ENCODE measurements at regions not wholly inside any gene's neighbourhood (a gene's known extent, or its start where the extent isn't known, plus 50 kb on each side); places are given as distances from the start of the nearest gene placed in this dataset.

- no peak for DNase-seq
Observed at GRCh38 chr21:16978309-16978895, 534.4 kb upstream of the CXADR start.

DNA sequence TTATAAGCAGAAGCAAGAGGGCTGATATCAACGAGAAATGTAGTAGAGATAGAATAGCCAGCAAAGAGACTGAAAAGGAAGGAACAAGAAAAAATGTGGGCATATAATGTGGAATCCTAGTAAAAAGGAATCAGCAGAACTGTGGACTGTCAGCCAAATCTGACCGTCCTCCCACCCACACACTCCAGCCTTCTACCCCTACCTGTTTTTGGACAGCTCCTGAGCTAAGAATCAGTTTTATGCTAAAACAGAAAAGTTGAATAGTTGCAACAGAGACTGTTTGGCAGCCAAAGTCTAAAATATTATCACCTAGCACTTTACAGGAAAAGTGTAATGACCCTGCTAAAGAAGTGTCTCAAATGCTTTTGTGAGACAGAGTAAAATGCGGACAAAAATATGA, 533.3 kb upstream of the CXADR start:
- no peak for DNase-seq

- DNase-seq = no peak
Observed at GRCh38 chr21:16983420-16983819, 529.4 kb upstream of the CXADR start.

DNA sequence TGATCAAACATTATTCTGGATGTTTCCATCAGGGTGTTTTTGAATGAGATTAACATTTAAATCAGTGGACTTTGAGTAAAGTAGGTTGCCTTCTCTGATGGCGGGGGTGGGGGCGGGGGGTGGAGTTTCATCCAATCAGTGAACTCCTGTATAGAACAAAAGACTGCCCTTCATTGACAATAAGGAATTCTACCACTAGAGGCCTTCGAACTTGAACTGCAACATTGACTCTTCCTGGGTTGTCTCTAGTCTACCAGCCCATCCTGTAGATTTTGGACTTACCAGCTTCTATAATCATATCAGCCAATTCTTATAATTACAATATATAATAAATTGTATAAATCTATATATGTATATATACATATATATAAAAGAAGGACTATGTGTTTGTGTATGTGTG, 520.4 kb upstream of the CXADR start:
- DNase-seq = no peak

- DNase-seq = no peak
Observed at GRCh38 chr21:16993416-16994038, 519.3 kb upstream of the CXADR start.

- no peak for DNase-seq
Observed at GRCh38 chr21:17002594-17003257, 510.1 kb upstream of the CXADR start.

- DNase-seq = no peak
Observed at GRCh38 chr21:17003258-17003615, 509.6 kb upstream of the CXADR start.

DNA sequence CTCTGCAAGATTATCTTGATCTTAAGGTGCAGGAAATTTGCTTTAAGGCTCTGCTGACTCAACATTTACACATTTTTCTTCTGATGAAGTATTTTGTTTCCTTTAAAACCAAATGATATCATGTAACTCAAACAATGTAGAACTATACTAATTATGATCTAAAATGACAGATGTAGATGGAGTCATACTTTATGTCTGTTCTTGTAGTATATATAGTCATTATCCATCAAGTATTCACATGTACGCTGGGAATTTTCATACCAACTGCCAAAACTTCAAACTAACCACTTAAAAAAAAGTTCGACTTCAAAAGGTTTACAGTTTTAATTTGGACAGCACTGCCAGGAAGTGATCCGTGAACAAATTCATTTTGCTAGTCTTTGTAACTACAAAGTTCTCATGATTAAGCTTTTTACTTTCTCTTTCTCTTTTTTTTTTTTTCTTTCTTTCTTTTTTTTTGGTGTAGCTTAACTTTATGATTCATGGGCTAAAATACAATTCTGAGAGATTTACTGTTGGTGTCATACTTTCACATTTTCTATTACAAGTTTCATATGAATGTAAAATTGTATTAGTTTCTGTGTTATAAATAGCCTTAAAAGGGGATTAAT, 509.0 kb upstream of the CXADR start:
- DNase-seq = no peak

DNA sequence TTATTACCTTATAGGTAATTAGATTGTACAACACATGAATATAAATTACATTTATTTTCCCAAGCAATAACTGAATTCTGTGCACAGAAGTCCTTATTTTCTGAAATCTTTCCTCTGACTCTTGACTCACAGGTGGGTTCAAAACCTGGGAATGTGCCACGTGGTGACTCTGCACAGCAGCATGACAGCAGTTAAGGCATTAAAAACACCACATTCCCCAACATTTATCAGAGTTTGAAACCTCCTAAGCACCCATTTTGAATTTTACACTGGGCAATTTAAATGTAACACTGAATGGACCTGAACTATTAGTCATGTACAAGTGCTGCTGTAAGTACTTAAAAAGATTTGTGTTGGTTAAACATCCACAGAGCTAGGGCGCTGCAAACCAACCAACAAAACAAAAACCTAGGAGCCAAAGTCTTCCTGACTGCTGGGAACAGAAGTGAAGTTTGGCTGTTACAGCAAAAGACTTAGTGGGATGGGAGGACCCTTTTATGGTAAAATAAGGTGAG, 480.6 kb upstream of the CXADR start:
- DNase-seq = no peak

GRCh38 chr21:17044696-17045095, 468.1 kb upstream of the CXADR start:
- no peak for DNase-seq

- DNase-seq = no peak
Observed at GRCh38 chr21:17045214-17045853, 467.5 kb upstream of the CXADR start.

GRCh38 chr21:17048974-17049373, 463.9 kb upstream of the CXADR start:
- DNase-seq = no peak

DNA sequence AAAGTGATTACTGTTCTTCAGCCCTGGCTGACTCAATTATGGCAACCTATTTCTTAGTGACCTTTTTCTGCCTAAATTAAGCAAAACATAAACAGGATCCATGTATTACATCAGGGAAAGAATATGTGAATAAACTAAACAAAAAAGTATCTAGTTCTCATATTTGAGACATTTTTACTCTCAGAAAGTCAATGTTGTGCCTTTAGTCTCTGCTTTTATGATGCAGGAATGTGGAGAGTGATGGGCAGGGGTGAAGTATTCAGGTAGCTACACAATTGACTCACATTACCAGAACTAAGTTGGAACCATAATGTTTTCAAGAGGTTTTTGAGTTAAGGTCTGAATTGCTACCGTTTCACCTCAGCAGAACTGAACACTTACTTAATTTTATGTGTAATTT, 462.7 kb upstream of the CXADR start:
- DNase-seq = no peak

DNA sequence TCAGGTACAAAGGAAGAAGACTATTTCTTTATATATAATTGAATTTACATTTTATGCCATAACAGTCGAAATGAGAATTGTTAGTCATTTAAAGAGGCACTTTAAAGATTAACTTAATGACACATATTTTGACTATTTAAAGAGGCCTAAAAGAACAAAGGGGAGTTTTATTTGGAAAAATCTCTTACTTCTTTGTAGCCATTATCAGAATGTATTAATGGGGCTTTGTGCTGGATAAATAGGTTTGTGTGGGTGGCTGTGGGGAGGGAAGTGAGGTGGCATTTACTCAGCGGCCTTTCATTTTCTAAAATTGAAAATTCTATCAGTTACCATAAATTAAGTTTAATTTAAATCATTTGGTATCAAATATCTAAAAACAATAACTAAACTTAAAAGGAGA, 462.2 kb upstream of the CXADR start:
- DNase-seq = no peak

GRCh38 chr21:17051054-17051453, 461.8 kb upstream of the CXADR start:
- no peak for DNase-seq

DNA sequence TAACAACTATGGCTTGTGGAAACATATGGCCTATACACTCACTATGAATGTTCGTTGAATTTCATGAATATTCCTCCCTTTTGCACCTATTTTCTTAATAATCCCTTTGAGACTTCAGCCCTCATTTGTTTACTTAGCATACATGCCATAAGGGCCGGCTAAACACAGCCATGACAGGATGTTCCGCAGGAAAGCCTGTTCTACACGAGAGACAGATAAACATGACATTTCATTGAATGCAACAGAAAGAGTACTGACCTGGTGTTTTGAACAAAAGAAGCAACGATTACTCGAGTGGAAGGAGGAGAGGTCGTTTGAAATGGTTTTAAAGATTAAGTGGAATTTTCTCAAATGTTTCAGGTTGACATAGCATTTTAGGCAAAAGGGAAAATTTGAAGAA, 459.5 kb upstream of the CXADR start:
- no peak for DNase-seq

GRCh38 chr21:17059936-17060335, 452.9 kb upstream of the CXADR start:
- DNase-seq = no peak

GRCh38 chr21:17066006-17066405, 446.8 kb upstream of the CXADR start:
- DNase-seq = no peak

DNA sequence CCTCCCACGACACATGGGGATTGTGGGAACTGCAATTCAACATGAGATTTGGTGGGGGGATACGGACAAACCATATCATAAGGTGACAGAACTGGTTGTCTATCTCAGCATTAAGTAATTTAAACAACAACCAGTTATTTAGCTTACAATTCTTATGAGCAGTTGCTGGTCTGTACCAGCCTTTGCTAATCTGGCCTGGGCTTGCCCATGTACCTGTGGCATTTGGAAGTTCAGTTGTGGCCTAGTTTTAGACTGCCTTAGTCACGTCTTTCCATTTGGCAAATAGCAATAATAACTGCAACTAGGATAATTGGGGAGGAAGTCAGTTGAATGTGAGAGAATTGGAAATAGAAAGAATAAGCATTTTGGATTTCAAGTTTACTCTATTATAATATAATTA, 441.8 kb upstream of the CXADR start:
- DNase-seq = no peak

- DNase-seq = no peak
Observed at GRCh38 chr21:17081193-17081592, 431.6 kb upstream of the CXADR start.

DNA sequence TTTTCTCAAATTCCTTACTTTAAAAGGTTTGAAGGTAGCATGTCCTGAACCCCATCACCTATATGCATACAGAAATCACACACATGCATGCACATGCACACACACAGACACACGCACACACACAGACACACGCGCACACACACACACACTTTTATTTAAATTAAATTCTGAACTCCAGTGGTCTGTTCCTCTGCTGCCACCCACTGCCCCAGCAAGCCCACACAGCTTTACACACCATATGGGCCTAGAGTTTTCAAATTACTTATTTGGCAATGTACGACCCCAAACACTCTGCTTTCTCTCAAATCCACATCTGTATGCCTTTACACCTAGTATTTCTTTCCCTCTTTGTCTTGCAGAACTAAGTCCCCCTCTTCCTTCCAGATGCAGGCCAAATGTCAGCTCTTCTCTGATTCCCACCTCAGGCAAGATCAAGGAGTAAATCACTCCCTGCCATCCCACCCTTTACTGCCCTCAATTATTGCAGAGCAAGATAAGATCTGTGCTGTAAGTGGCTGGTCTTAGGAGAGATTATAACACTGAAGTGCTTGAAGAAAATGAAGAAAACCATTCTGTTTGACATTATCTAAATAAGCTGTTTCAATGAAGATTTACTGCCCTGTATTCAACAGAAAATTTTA, 429.9 kb upstream of the CXADR start:
- DNase-seq = no peak

DNA sequence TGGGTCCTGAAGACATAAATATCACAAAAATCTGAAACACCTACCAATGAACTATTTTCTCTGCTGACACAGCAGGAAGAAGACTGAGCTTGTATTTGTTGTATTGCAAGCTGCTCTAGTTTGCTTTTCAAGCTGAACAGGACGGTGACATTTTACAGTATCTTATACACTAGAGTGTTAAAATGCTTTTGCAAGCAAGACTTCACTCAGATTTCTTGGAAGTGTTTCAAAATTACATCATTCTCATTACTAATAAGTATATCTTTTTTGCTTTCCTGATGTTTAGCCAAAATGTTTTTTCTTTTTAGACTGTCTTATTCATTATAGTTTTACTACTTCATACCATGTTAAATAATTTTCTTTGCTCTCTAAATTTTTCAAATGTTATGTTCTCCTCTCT, 427.1 kb upstream of the CXADR start:
- no peak for DNase-seq

DNA sequence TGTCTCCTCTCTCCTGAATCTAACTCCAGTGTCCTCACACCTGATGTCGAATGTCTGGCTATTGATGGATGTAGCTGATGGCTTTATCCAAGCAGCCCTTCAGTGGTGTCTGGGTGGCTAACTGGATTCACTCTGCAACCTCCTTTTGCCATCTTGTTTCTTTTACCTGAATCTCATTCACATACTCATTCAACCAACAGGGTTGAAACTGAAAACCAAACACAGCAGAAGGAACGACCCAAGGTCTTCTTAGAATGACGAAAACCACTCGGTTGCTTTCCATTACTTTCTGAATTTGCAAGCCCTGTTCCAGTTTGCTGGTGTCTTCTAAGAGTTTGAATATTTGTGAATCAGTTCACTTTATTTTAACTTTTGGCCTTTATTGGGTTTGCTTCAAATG, 424.3 kb upstream of the CXADR start:
- DNase-seq = no peak

Data from central memory CD4-positive, alpha-beta T cell (primary cell).